Astrocyte (in vitro differentiated cells and primary cell): ENCODE measurements at regions not wholly inside any gene's neighbourhood (a gene's known extent, or its start where the extent isn't known, plus 50 kb on each side); places are given as distances from the start of the nearest gene placed in this dataset.

ENCODE experiments used
- DNase-seq: peaks from one replicate; pipeline ENCODE4 v3.0.0-alpha.2; 2010; ENCODE audit warnings: low read depth
- FAIRE-seq: peaks from 2 replicates; lab custom pipeline; 2011; peaks lifted over from hg19 to GRCh38; lab: Jason Lieb, UNC
- H2AFZ ChIP-seq: 2 replicates; pipeline ENCODE4 v1.6.0; 2012; ENCODE audit warnings: low read depth, low read length, inconsistent platforms
- H3K27ac ChIP-seq: 2 replicates; pipeline ENCODE4 v1.5.1; 2011; ENCODE audit warnings: low read depth, low read length, inconsistent platforms
- H3K27me3 ChIP-seq: 2 replicates; pipeline ENCODE4 v1.6.0; 2011; ENCODE audit warnings: low read length, inconsistent platforms; ENCODE audit not compliant: insufficient read depth
- H3K36me3 ChIP-seq: 2 replicates; pipeline ENCODE4 v1.5.1; 2011; ENCODE audit warnings: low read length, inconsistent platforms; ENCODE audit not compliant: insufficient read depth
- H3K4me1 ChIP-seq: 2 replicates; pipeline ENCODE4 v1.5.1; 2011; ENCODE audit warnings: low read length, inconsistent platforms; ENCODE audit not compliant: insufficient read depth
- H3K4me2 ChIP-seq: 2 replicates; pipeline ENCODE4 v1.6.0; 2012; ENCODE audit warnings: low read length, inconsistent platforms
- H3K4me3 ChIP-seq: 2 replicates; pipeline ENCODE4 v1.5.1; 2011; ENCODE audit warnings: low read depth, mild to moderate bottlenecking, low read length, inconsistent platforms; ENCODE audit not compliant: insufficient read depth
- H3K79me2 ChIP-seq: 2 replicates; pipeline ENCODE4 v1.6.0; 2012; ENCODE audit warnings: mild to moderate bottlenecking, low read length, inconsistent platforms; ENCODE audit not compliant: insufficient read depth
- H3K9ac ChIP-seq: 2 replicates; pipeline ENCODE4 v1.6.0; 2012; ENCODE audit warnings: mild to moderate bottlenecking, low read length, inconsistent platforms
- H3K9me3 ChIP-seq: 2 replicates; pipeline ENCODE4 v1.5.1; 2012; ENCODE audit warnings: low read depth, mild to moderate bottlenecking, low read length, inconsistent platforms; ENCODE audit not compliant: insufficient read depth
- H4K20me1 ChIP-seq: 2 replicates; pipeline ENCODE4 v1.6.0; 2012; ENCODE audit warnings: low read length, inconsistent platforms; ENCODE audit not compliant: insufficient read depth
- H3K27ac Mint-ChIP-seq: one replicate; pipeline ENCODE4 v1.8.0; 2021; ENCODE audit warnings: mild to moderate bottlenecking, mixed read lengths; ENCODE audit not compliant: unreplicated experiment
- H3K27me3 Mint-ChIP-seq: one replicate; pipeline ENCODE4 v1.8.0; 2021; ENCODE audit warnings: low read depth, mixed read lengths; ENCODE audit not compliant: unreplicated experiment
- H3K36me3 Mint-ChIP-seq: one replicate; pipeline ENCODE4 v1.8.0; 2021; ENCODE audit warnings: low read depth, mixed read lengths; ENCODE audit not compliant: unreplicated experiment
- H3K4me1 Mint-ChIP-seq: one replicate; pipeline ENCODE4 v1.8.0; 2021; ENCODE audit warnings: low read depth, mixed read lengths; ENCODE audit not compliant: unreplicated experiment
- H3K4me3 Mint-ChIP-seq: one replicate; pipeline ENCODE4 v1.8.0; 2021; ENCODE audit warnings: mild to moderate bottlenecking, moderate library complexity, mixed read lengths; ENCODE audit not compliant: unreplicated experiment
- H3K9me3 Mint-ChIP-seq: one replicate; pipeline ENCODE4 v1.8.0; 2021; ENCODE audit warnings: mild to moderate bottlenecking, mixed read lengths; ENCODE audit not compliant: unreplicated experiment
- CTCF ChIP-seq: IDR thresholded peaks from 2 replicates; pipeline ENCODE4 v1.5.1; 2011; ENCODE audit warnings: low read depth, mild to moderate bottlenecking, inconsistent platforms, low read length, moderate library complexity; ENCODE audit not compliant: insufficient read depth
- EZH2 ChIP-seq: IDR thresholded peaks from 2 replicates; pipeline ENCODE4 v1.6.1; 2012; ENCODE audit warnings: mild to moderate bottlenecking, low read length, inconsistent platforms; ENCODE audit not compliant: insufficient read depth

GRCh38 chr3:110779581-110779980 lies 292.0 kb upstream of the NECTIN3 start:
- Histone ChIP-seq H2AFZ (no peak overlapping the region), H3K79me2 (no peaks in the 10 kb centered on the region), H3K4me3 (no peak overlapping the region), H4K20me1 (no peaks in the 10 kb centered on the region), H3K36me3 (no peaks in the 10 kb centered on the region), H3K27ac (no peak overlapping the region), H3K9me3 (no peaks in the 10 kb centered on the region), H3K4me2 (no peak overlapping the region), H3K27me3 (no peaks in the 10 kb centered on the region), H3K9ac (no peak overlapping the region), H3K4me1 (no peaks in the 10 kb centered on the region)
- TF ChIP-seq CTCF, result no peak
- peaks cover 4% of the 10 kb centered on the region for H3K4me1 Mint-ChIP-seq
- H3K9me3 Mint-ChIP-seq, result no peaks in the 10 kb centered on the region
- H3K27ac Mint-ChIP-seq, result no peak overlapping the region
- no peaks in the 10 kb centered on the region for H3K36me3 Mint-ChIP-seq
- no peak for FAIRE-seq
- no peak overlapping the region for H3K4me3 Mint-ChIP-seq
- DNase-seq, result no peak
- no peaks in the 10 kb centered on the region for H3K27me3 Mint-ChIP-seq

GRCh38 chr3:110783541-110783940 lies 288.1 kb upstream of the NECTIN3 start:
- H3K4me1 ChIP-seq, result no peaks in the 10 kb centered on the region
- H3K9ac ChIP-seq, result no peak overlapping the region
- peaks cover 12% of the 10 kb centered on the region for H3K9me3 Mint-ChIP-seq
- no peaks in the 10 kb centered on the region for H3K36me3 ChIP-seq
- FAIRE-seq (no peak), DNase-seq (no peak)
- H2AFZ ChIP-seq, result no peak overlapping the region
- no peaks in the 10 kb centered on the region for H3K27me3 ChIP-seq
- no peak overlapping the region for H3K4me3 Mint-ChIP-seq
- no peak overlapping the region for H3K27ac Mint-ChIP-seq
- no peak overlapping the region for H3K4me3 ChIP-seq
- no peaks in the 10 kb centered on the region for H3K79me2 ChIP-seq
- no peaks in the 10 kb centered on the region for H3K27me3 Mint-ChIP-seq
- no peaks in the 10 kb centered on the region for H3K4me1 Mint-ChIP-seq
- H3K27ac ChIP-seq, result no peak overlapping the region
- no peak overlapping the region for H3K4me2 ChIP-seq
- no peaks in the 10 kb centered on the region for H3K9me3 ChIP-seq
- H4K20me1 ChIP-seq, result no peaks in the 10 kb centered on the region
- TF ChIP-seq EZH2, result no peak
- TF ChIP-seq CTCF, result no peak
- H3K36me3 Mint-ChIP-seq, result no peaks in the 10 kb centered on the region

GRCh38 chr3:110788794-110789193 lies 282.8 kb upstream of the NECTIN3 start:
- FAIRE-seq (no peak), DNase-seq (no peak)
- Histone ChIP-seq H3K4me2 (no peak overlapping the region), H3K27ac (no peak overlapping the region), H3K27me3 (no peaks in the 10 kb centered on the region), H2AFZ (no peak overlapping the region), H4K20me1 (no peaks in the 10 kb centered on the region), H3K9ac (no peak overlapping the region), H3K79me2 (no peaks in the 10 kb centered on the region), H3K4me3 (no peak overlapping the region), H3K4me1 (no peaks in the 10 kb centered on the region), H3K36me3 (no peaks in the 10 kb centered on the region), H3K9me3 (no peaks in the 10 kb centered on the region)
- TF ChIP-seq EZH2 (no peak), CTCF (no peak)
- peaks cover 13% of the 10 kb centered on the region for H3K9me3 Mint-ChIP-seq
- H3K27me3 Mint-ChIP-seq, result no peaks in the 10 kb centered on the region
- no peaks in the 10 kb centered on the region for H3K36me3 Mint-ChIP-seq
- no peak overlapping the region for H3K27ac Mint-ChIP-seq
- H3K4me3 Mint-ChIP-seq, result no peak overlapping the region
- peaks cover 10% of the 10 kb centered on the region for H3K4me1 Mint-ChIP-seq
